CD4-positive, alpha-beta T cell treated with Interleukin-21 for 1 hour (primary cell): ENCODE measurements at regions not wholly inside any gene's neighbourhood (a gene's known extent, or its start where the extent isn't known, plus 50 kb on each side); places are given as distances from the start of the nearest gene placed in this dataset.

Experiments
- DNase-seq: peaks from one replicate; pipeline ENCODE4 v3.0.0-alpha.2; 2020

DNA sequence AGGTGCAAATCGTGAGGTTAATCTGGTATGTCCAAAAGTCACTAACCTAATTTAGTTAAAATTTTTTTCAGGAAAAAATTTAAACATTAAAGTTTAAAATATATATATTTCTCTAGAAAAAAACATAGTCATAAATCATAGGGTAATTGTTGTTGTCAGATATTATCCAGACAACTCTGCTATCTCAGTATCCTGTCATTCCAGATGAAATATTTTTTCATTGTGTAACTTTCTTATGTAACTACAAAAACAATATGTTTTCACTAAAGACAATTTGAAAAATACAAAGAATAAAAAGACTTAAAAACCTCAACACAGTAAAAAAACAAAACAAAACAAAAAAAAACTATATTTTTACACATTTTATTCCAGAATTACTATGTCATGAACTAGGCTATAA is 57.6 kb downstream of the TENT5A start:
- DNase-seq, result no peak

GRCh38 chr6:81694207-81694606 is 58.3 kb downstream of the TENT5A start:
- DNase-seq, result no peak

DNA sequence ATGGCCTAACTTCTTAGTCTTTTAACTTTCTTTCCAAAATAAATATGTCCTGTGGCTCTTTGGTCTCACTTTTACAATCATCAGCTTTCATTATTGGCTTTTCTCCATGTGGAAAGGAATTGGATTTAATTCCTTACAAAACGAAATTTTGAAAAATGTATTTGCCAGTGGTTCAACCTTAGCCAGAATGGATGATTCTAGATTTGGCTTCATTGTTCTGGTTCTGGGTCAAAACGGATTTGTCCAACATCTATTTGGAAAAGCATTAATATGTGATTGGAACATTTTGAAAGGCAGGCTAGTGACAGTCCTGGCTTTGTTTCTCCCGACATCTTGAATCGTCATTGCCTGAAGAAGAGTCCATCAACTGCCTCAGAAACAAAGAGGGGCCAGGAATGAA is 59.2 kb downstream of the TENT5A start:
- DNase-seq, result no peak

DNA sequence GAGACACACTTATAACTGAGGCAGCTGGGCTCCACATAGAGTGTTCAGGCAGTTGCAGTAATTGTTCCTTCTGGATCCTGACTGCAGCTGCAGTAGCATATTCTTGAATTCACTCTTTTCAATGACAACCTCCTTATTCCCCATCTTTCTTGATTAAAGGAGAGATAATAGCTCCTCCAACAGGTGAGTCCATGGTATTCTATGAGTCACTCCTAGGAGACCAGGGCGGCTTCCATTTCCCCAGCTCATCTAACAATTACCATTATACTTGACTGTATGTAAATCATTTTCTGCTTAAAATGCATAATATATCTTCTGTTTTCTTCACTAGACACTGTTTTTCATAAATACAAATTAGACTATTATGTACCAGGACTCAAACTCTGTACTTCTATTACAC is 62.4 kb downstream of the TENT5A start:
- no peak for DNase-seq

DNA sequence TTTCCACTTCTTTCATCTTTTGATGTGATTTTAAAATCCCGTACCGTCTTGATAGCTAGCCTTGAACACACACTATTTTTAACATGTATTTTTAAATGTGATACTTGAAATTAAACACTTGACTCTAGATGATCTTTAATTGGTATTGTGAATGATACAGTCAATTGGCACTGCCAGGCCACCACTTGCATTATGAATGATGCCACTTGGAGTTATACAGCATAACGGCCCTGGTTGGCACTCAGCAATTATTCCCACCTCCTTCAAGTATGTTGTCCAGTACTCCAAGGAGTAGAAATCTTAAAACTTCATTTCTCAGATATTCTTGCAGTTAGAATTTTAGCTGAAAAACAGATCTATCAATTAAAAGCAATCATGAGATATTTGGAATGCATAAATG is 62.9 kb downstream of the TENT5A start:
- DNase-seq, result no peak

- DNase-seq, result no peak
Measured at GRCh38 chr6:81683912-81684311, 68.6 kb downstream of the TENT5A start.

DNA sequence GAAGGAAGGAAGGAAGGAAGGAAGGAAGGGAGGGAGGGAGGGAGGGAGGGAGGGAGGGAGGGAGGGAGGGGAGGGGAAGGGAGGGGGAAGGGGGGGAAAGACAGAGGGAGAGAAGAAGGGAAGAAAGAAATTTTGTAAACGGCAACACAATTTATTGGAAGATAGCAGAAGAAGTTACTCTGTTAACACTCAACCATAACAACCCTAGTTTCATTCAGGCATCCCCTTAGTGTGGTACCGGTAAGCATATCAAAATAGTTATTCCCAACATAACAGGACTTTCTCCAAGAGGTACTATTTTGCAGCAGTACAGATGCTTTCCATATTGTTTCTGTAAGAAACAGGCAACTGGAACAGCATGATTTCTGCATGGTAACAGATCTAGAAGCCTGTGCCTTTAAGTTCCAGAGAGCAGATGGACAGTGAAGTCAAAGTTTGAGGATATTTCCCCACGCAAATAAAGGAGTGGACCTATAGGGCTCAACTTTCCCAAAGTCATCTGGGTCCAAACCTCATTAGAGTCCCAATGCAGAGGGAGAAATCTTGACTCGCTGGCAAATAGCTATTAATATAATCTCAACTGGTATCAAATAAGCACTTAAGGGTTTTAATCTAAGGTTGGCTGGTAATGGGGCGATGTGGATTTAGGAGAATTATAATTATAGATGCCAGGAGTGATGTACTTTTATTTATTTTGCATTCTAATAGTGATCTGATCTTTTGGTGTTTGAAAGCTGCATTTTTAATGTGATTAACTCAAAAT is 69.4 kb downstream of the TENT5A start:
- no peak for DNase-seq

GRCh38 chr6:81682235-81682795 is 70.2 kb downstream of the TENT5A start:
- no peak for DNase-seq

DNA sequence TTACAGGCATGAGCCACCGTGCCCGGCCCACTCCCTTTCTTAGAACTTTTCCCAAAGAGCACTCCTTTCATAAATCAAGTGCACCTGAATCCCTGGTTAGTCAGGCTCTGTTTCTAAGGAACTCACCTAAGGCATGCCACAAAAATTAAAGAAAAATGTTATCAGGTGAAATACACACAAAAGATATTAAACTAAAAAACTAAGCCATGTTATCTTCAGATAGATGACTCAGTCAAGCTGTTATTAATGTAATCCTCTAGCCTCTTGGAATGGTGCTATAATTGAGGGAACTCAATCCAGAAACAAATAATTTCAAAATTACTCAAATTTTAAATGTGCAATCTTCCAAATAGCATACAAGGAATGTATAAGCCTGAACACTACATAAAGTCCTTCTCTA is 83.0 kb downstream of the TENT5A start:
- DNase-seq, result no peak

DNA sequence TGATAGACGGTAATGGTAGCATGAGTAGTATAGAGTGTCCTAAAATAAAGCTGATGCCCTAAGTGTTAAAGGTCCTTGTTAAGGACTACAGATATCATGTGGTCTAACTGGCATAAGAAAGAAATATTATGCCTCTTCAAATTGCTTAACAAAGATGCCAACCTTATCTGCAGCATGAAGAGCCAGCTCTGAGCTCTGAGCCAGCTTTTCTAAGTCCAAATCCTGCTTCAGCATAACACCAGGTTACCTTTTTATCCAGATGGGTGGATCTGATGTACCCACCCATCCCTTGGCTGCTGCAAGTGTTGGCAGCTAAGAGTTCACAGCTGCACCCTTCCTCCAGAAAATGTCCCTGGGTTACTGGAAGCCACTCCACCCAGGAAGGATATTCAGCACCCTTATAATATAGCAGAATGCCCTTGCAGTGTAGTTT is 83.8 kb downstream of the TENT5A start:
- no peak for DNase-seq

DNA sequence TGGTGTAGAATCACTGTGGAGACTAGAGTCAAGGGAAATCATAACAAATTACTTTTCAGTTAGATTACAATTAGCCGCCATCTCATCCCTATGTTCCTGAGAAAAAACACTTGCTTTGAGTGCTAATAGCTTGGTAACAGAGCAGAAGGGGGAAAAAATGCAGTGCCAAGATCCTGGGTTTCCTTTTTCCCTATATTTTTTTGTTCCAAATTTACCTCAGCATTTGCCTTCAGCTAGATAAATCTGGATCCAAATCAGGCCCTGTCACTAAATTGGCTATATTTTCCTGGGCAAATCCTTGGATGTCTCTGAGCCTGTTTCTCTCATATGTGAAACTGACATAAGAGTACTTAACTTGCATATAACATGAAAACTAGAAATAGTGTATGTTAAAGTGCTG is 86.0 kb downstream of the TENT5A start:
- DNase-seq, result no peak

- no peak for DNase-seq
Measured at GRCh38 chr6:81656231-81656630, 96.2 kb downstream of the TENT5A start.

DNA sequence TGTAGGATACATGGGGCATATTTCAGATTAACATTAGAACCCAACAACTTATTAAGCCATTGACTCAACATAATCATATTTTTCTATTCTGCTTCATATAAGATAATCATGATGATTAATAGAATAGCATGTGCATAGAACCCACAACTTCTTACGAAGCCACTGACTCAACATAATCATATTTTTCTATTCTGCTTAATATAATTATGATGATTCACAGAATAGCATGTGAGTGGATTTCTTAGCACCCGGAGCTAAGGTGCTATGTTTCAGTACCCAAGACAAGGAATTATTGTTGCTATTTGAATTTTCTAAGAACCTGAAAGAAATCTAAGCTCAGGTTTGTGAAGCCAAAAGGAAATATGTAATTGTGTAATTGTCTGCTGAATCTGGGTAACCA is 96.8 kb downstream of the TENT5A start:
- no peak for DNase-seq

DNA sequence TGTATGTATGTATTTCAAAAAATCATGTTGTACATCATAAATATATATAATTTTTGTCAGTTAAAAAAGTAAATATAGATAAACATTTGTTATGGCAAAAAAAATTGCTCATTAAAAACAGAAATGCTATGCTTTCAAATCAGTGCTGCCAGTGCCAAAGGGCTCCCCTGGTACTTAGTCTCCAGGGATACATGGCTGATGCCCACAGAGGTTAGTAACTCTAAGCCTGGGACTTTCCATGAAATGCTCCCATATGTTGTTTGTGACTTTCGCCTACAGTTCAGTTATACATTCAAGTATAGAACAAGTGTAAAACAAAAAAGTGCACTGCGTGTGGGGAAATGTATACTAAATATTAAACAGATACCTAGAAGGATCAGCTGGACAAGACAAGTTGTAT is 104.0 kb downstream of the TENT5A start:
- no peak for DNase-seq

DNA sequence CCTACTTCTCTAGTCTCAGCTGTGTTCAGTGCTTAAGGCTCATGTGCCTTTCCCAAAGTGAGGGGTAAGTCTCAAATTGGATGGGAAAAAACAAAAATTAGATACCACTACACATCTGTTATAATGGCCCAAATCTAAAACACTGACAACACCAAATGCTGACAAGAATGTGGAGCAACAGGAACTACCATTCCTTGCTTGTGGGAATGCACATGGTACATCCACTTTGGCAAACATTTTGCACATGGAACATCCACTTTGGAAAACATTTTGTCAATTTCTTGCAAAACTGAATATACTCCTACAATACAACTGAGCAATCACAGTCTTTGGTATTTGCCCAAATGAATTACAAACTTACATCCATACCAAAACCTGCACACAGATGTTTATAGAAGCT is 109.3 kb downstream of the TENT5A start:
- DNase-seq, result no peak

DNA sequence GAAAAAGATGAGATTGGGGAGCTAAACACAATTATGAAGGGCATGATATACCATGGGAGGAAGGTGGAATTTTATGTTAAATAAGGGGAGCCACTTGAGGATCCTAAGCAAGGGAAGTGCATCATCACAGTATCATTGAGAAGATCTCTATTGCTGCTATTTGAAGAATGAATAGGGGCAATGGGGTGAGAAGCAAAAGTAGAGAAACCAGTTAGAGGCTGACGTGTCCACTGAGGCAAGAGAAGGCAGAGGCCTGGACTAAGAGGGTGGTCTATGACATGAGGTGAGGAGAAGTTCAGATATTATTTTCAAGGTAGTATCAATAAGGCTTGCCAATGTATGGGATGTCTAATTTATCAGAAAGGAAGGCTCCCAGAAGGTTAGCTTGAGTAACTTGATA is 111.6 kb downstream of the TENT5A start:
- no peak for DNase-seq

DNA sequence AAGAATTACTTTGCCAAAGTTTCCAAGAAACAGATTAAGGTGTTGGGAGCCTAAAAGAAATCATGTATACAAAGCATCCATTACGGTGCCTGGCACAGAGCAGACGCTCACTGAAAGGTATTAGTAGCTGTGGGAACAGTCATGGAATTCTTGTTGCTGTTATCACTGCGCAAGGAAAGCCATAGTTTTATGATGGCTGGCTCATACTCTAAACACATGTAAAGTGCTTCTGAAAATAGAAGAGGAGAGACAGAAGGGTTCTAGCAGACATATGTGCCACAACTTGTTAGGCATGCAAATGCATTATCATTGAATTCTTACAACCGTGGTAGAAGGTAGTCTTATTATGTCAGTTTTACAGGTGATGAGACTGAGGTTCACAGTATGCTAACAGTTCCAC is 112.4 kb downstream of the TENT5A start:
- no peak for DNase-seq

GRCh38 chr6:81638366-81638765 is 114.1 kb downstream of the TENT5A start:
- DNase-seq, result no peak

DNA sequence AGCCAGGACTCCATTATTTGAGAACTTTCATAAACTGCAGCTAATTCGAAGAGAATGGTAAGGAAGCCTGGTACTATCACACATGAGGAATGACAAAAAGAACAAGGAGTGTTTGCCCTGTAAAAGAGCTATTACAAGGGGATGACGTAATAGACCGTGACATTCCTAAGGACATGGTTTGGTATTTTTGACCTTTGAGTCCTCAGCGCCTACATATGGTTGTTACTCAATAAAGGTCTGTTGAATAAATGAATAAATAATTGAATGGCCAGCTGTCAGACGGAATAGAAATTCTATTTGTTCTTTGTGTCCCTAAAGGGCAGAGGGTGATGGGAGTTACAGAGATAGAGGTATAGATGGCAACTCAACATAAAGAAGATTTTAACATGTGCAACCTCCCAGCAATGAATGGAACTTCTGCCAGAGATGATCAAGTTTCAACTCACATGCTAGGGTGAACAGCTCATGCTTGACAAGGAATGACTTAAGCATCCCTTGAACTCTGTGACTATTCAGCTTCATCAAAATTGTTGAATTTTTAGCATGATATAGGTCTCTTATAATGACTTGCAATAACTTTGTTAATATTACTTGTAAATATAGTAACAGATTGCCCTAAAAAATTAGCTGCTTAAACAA is 115.4 kb downstream of the TENT5A start:
- DNase-seq, result no peak

DNA sequence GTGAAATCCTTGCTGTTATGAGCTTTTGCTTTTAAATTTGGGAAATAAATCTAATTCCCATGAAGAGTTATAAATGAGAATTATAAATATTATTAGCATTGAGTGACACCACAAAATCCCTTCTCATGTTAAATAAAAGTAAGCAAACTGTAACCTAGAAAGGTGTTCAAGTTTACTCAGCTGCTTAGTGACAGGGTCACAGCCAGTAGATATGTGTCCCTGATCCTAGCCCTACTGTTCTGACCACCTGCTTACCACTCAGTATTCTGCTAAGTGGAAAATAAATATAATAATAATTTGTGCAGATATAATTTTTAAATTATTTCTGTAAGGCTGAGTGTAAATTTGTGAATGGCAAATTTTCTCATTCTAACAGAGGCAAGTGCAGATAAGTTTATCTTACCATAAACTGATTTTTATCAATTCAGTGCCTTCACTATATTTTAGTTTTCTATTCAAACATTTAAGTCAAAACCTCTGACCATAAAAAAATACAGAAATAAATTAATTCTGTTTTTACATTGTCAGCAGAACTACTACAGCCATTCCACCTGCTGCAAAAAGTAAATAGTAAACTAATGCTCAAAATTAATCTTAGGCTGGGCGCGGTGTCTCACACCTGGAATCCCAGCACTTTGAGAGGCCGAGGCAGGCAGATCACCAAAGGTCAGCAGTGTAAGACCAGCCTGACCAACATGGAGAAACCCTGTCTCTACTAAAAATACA is 118.2 kb downstream of the TENT5A start:
- DNase-seq, result no peak

GRCh38 chr6:81633391-81633790 is 119.1 kb downstream of the TENT5A start:
- no peak for DNase-seq

DNA sequence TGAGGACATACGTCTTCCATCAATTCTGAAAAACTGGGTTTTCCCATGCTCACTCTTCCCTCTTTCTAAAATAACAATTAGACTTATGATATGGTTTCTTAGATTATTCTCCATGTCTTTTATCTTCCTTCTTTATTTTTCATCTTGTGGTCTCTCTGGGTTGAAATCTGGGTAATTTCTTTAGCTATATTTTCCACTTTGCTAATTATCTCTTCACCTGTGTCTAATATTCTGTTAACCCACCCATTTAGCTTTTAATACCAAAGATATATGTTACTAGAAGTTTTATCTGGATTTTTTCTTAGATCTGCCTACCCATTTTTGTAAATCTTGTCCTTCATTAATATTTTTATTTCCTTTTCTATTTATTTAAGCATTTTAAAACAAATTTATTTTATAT is 121.8 kb downstream of the TENT5A start:
- no peak for DNase-seq

DNA sequence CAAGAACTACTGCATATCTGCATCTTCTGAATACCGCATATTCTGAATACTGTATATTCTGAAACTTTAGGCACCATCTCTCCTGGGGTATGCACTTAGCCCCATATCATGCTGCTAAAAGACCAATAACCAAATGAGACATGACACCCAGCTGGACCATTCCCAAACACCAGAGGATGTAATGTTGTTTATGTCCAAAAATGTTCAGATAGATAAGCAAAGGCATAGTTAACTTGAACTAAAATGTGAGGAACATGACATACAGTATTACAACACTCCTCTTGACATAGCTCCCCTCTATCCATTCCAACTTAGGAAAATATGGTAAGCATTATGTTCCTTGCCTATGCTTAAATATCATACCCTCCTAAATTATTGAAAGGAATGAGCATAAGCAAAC is 127.3 kb downstream of the TENT5A start:
- no peak for DNase-seq

- DNase-seq, result no peak
Measured at GRCh38 chr6:81624453-81624852, 128.0 kb downstream of the TENT5A start.
